Tibial nerve (tissue), 4 donors: ENCODE measurements at regions not wholly inside any gene's neighbourhood (a gene's known extent, or its start where the extent isn't known, plus 50 kb on each side); places are given as distances from the start of the nearest gene placed in this dataset.

ENCODE experiments used
- CTCF ChIP-seq, 5 experiments: fragments of 200-600 bp in 3 of 5; fragments of 450-650 bp in 2 of 5; sonication (generic) in 3 of 5; IDR thresholded peaks; one replicate each; pipeline ENCODE4 v1.5.1; 2016 to 2019; ENCODE audit warnings: antibody characterized with exemption in 5 of 5, mild to moderate bottlenecking in 3 of 5, moderate library complexity in 2 of 5
- EP300 ChIP-seq, 2 donors: sonication (generic); formaldehyde crosslinking; IDR thresholded peaks; one replicate each; pipeline ENCODE4 v1.6.1; 2017; ENCODE audit warnings: antibody characterized with exemption in 2 of 2, mild to moderate bottlenecking in 1 of 2
- POLR2A ChIP-seq, 2 donors: fragments of 450-650 bp; IDR thresholded peaks; one replicate each; pipeline ENCODE4 v1.6.1; 2017; ENCODE audit warnings: antibody characterized with exemption in 2 of 2, mild to moderate bottlenecking in 2 of 2, moderate library complexity in 2 of 2

GRCh38 chr2:107721178-107721577, 105.5 kb upstream of the RGPD4 start:
- TF ChIP-seq POLR2A (IDR thresholded peaks at IDR 0.05) = no peak
- TF ChIP-seq CTCF (IDR thresholded peaks at IDR 0.05) = no peak
- no peak for TF ChIP-seq EP300 (IDR thresholded peaks at IDR 0.05)
